RWPE1 (cell line): ENCODE measurements at regions not wholly inside any gene's neighbourhood (a gene's known extent, or its start where the extent isn't known, plus 50 kb on each side); places are given as distances from the start of the nearest gene placed in this dataset.

Experiments
- CTCF ChIA-PET: fragments of 350-600 bp; sonication (Branson Sonifier 250); formaldehyde crosslinking; extraction: SDS; loops from one replicate; lab custom pipeline; 2021; lab: Yijun Ruan, JAX
- POLR2A ChIA-PET: fragments of 400-600 bp; formaldehyde crosslinking; extraction: SDS; loops from one replicate; lab custom pipeline; 2020; ENCODE audit warnings: antibody characterized with exemption; ENCODE audit not compliant: low non-redundant PET; lab: Yijun Ruan, JAX
- DNase-seq: peaks from one replicate; pipeline ENCODE4 v3.0.0; 2012; ENCODE audit warnings: low spot score
- H3K27ac ChIP-seq: fragments of 450-650 bp; 2 replicates; pipeline ENCODE4 v1.5.1; 2017
- TF ChIP-seq, protein P1 (sequence below): fragments of 450-650 bp; conservative IDR thresholded peaks from 2 replicates; pipeline ENCODE4 v1.5.1; 2017; ENCODE audit warnings: low read depth, mild to moderate bottlenecking

DNA sequence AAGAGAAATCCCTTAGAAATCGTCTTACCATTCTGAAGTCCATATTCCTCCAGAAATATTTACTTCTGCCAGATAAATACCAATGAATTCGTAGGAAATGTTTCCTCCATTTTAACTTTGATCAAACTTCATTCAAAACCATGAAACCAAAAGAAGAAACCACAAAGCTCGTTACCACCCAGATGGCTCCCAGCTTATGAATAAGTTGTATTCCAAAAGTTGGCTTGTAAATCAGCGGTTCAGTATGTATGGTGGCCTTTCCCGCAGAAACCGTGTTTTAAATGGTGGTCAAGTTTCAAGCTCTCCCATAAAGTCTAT, 73.6 kb upstream of the RIPOR2 start:
- DNase-seq = no peak
- CTCF ChIA-PET = interaction anchor here (0.5 kb wide), 1 partner anchor 127 kb away, joined by 3 read pairs; no protein-coding TSS in a partner anchor
- POLR2A ChIA-PET = no interaction called here
- TF ChIP-seq, protein P1, sequence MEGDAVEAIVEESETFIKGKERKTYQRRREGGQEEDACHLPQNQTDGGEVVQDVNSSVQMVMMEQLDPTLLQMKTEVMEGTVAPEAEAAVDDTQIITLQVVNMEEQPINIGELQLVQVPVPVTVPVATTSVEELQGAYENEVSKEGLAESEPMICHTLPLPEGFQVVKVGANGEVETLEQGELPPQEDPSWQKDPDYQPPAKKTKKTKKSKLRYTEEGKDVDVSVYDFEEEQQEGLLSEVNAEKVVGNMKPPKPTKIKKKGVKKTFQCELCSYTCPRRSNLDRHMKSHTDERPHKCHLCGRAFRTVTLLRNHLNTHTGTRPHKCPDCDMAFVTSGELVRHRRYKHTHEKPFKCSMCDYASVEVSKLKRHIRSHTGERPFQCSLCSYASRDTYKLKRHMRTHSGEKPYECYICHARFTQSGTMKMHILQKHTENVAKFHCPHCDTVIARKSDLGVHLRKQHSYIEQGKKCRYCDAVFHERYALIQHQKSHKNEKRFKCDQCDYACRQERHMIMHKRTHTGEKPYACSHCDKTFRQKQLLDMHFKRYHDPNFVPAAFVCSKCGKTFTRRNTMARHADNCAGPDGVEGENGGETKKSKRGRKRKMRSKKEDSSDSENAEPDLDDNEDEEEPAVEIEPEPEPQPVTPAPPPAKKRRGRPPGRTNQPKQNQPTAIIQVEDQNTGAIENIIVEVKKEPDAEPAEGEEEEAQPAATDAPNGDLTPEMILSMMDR = no peak
- H3K27ac ChIP-seq = no peak overlapping the region

DNA sequence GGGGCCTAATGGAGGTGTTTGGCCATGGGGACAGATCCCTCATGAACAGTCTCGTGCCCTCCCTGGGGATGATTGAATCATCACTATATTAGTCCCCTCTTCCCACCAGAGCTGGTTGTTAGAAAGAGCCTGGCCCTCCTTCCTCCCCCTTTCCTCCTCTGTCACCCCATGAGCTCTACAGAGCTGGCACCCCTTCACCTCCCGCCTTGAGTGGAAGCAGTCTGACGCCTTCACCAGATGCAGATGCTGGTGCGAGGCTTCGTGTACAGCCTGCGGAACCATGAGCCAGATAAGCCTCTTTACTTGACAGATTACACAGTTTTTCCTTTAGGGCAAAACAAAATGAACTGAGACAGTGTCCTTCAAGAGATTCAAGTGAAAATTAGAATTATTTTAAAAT, 74.4 kb upstream of the RIPOR2 start:
- CTCF ChIA-PET = no interaction called here
- H3K27ac ChIP-seq = peak overlapping the region; percentile 55; the same call in 1 of the 2 replicates
- DNase-seq = no peak
- TF ChIP-seq, protein P1 = no peak
- POLR2A ChIA-PET = no interaction called here

DNA sequence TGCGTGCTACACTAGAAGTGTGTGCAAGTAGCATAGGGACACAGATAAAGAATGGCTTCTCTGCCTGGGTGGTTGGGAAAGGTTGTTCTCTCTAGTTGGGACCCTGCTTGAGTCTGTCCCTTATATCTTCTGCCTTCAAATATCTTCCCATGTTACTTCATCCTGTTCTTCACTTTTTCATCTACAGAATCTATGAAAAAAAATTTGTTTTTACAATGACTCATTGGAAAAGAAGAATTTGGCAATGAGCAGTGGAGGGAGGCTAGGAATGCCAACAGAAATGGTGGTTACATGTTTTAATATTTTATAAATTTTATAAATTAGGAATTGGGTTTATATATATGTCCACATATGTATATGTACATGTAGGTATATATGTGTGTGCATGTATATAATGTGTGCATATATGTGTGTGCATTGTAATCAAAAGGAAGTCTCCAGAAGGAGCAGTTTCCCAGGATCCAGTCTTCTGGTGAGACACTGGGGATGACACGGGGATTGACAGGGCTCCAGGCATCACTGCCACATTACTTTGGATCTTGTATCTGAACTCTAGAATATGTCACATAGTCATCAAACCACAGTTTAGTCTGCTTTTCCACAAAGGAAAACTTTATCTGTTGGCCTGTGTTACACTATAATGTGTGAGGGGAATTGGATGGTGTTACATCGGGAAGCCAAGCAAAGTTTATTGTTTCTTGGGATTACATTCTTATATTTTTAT, 75.3 kb upstream of the RIPOR2 start:
- no peak overlapping the region for H3K27ac ChIP-seq
- CTCF ChIA-PET = no interaction called here
- no peak for DNase-seq
- TF ChIP-seq, protein P1 = no peak
- POLR2A ChIA-PET = no interaction called here

DNA sequence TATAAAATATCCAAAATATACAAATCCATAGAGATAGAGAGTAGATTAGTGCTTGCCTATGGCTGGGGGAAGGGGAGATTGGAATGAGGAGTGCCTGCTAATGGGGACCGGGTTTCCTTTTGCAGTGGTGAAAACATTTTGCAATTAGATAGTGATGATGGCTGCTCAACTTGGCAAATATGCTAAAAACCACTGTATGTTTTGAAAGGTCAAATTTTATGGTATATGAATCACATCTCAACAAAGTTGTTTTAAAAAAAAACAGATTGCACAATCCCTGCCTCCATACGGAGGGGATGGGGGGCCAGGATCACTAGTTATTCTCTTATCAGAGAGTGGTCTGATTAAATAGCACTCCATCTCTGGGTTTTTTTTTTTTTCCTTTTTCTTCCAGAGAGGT, 76.9 kb upstream of the RIPOR2 start:
- CTCF ChIA-PET = interaction anchor here (0.6 kb wide), 1 partner anchor 768 kb away, joined by 3 read pairs; no protein-coding TSS in a partner anchor
- TF ChIP-seq, protein P1 = no peak
- POLR2A ChIA-PET = no interaction called here
- DNase-seq = no peak
- H3K27ac ChIP-seq = no peak overlapping the region

DNA sequence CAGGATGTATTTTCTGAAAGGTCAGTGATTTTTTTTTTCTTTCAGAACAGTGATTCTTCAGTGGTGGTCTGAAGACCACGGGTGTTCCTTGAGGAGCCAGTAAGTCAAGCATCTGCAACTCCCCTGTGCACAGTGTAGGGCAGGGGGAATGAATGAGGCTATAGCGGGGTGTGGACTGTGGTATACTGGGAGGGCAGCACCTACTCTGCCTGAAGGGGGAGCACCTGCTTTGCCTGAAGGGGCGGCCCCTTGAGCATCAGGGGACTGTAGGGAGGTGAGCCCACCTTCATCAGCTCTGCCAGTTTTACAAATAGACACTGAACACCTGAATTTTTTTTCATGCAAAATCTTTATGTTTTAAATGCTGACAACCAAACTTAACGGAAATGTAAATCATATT, 77.5 kb upstream of the RIPOR2 start:
- H3K27ac ChIP-seq = peak overlapping the region; percentile 58

DNA sequence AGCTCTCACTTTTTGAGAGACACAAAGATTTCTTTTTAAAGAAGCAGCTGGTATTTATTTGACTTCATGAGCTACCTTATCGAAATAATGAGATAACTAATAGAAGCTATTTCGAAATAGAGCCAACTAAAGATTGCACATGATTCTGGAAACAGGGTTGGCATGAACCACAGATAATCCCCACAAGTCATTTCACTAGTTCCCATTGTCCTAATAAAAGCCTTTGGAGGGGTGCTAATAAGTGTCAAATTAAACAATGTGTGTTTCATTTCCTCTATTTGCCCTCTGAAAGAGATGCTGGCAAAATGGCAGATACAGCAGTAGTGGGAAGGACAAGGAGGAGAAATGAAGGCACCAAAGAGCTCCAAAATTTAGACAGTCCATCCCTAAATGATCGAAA, 78.6 kb upstream of the RIPOR2 start:
- H3K27ac ChIP-seq = no peak overlapping the region
- DNase-seq = no peak

More for the DNA sequence above, 77.5 kb upstream of the RIPOR2 start:
- CTCF ChIA-PET = interaction anchor here (0.6 kb wide), 1 partner anchor 767 kb away, joined by 3 read pairs; no protein-coding TSS in a partner anchor
- TF ChIP-seq, protein P1 = no peak
- POLR2A ChIA-PET = no interaction called here
- no peak for DNase-seq

More for the DNA sequence above, 78.6 kb upstream of the RIPOR2 start:
- TF ChIP-seq, protein P1 = no peak
- POLR2A ChIA-PET = no interaction called here
- CTCF ChIA-PET = interaction anchor here (0.8 to 1.9 kb wide), 3 partner anchors 23 to 160 kb away, joined by 3 to 4 read pairs (median 3); no protein-coding TSS in a partner anchor
